GM12878 (cell line): ENCODE measurements at regions not wholly inside any gene's neighbourhood (a gene's known extent, or its start where the extent isn't known, plus 50 kb on each side); places are given as distances from the start of the nearest gene placed in this dataset.

Experiments
- ATAC-seq: fragments of 200-7000 bp; cut with Tn5 transposase; 3 replicates; pipeline ENCODE4 v1.9.1; 2020; ENCODE audit warnings: mild to moderate bottlenecking, moderate library complexity
- BruUV-seq: library from RNA; stranded (reverse); fragments of 400-500 nt; replicated peaks from 2 replicates; lab custom pipeline; 2021; lab: Mats Ljungman, UMichigan
- CTCF ChIA-PET: fragments of 300-600 bp; sonication (Branson Sonifier 250); formaldehyde crosslinking; extraction: SDS; loops from one replicate; lab custom pipeline; 2021; ENCODE audit warnings: inconsistent platforms; lab: Yijun Ruan, JAX
- POLR2A ChIA-PET: fragments of 350-600 bp; formaldehyde crosslinking; extraction: SDS; loops from one replicate; lab custom pipeline; 2021; ENCODE audit warnings: inconsistent platforms; lab: Charles Lee
- RAD21 ChIA-PET: fragments of 300-600 bp; sonication (Branson Sonifier 250); formaldehyde crosslinking; loops from one replicate; lab custom pipeline; 2023; ENCODE audit warnings: antibody characterized with exemption; ENCODE audit not compliant: unreplicated experiment; lab: Charles Lee
- SMC1A ChIA-PET: fragments of 300-600 bp; sonication (Branson Sonifier 250); formaldehyde crosslinking; loops from one replicate; lab custom pipeline; 2023; ENCODE audit not compliant: unreplicated experiment, uncharacterized antibody; lab: Charles Lee
- DNase-seq: peaks from one replicate; pipeline ENCODE4 v3.0.0-alpha.2; 2011; ENCODE audit warnings: low read depth, low spot score
- FAIRE-seq: peaks from 3 replicates; lab custom pipeline; 2011; peaks lifted over from hg19 to GRCh38; lab: Jason Lieb, UNC
- H2AFZ ChIP-seq: 2 replicates; pipeline ENCODE4 v1.6.0; 2011; ENCODE audit warnings: low read depth, low read length, control low read depth; ENCODE audit not compliant: control insufficient read depth
- H3K27ac ChIP-seq: 2 replicates; pipeline ENCODE4 v1.5.1; 2011; ENCODE audit warnings: control low read depth; ENCODE audit not compliant: control insufficient read depth, insufficient read depth
- H3K27me3 ChIP-seq, 2 experiments: replicated peaks in 1 of 2; 2 replicates each; pipeline versions ENCODE4 v1.6.0 to v1.6.1; 2011; ENCODE audit warnings: low read length in 1 of 2; ENCODE audit not compliant: control insufficient read depth in 2 of 2, insufficient read depth in 2 of 2
- H3K36me3 ChIP-seq, 2 experiments: 2 replicates each; pipeline ENCODE4 v1.5.1; 2011; ENCODE audit warnings: low read length in 1 of 2; ENCODE audit not compliant: control insufficient read depth in 2 of 2, insufficient read depth in 2 of 2
- H3K4me1 ChIP-seq: 2 replicates; pipeline ENCODE4 v1.6.1; 2011; ENCODE audit warnings: mild to moderate bottlenecking, low read length, moderate library complexity, mixed read lengths; ENCODE audit not compliant: control insufficient read depth, insufficient read depth
- H3K4me2 ChIP-seq: 2 replicates; pipeline ENCODE4 v1.6.0; 2011; ENCODE audit warnings: control low read depth; ENCODE audit not compliant: control insufficient read depth, insufficient read depth
- H3K4me3 ChIP-seq: fragments of 200-600 bp; sonication (generic); 2 replicates; pipeline ENCODE4 v1.5.1; 2016
- H3K79me2 ChIP-seq: 2 replicates; pipeline ENCODE4 v1.6.0; 2011; ENCODE audit warnings: low read length; ENCODE audit not compliant: control insufficient read depth, insufficient read depth
- H3K9ac ChIP-seq: 2 replicates; pipeline ENCODE4 v1.8.0; 2011; ENCODE audit warnings: low read length, control low read depth, mixed read lengths; ENCODE audit not compliant: control insufficient read depth, insufficient read depth
- H3K9me3 ChIP-seq: replicated peaks from 3 replicates; pipeline ENCODE4 v1.5.1; 2011; ENCODE audit warnings: mild to moderate bottlenecking, low read length; ENCODE audit not compliant: control insufficient read depth, insufficient read depth
- H4K20me1 ChIP-seq: 2 replicates; pipeline ENCODE4 v1.6.0; 2011; ENCODE audit not compliant: control insufficient read depth, insufficient read depth
- PML ChIP-seq: IDR thresholded peaks from 2 replicates; pipeline ENCODE4 v1.6.1; 2012; ENCODE audit warnings: low read length, inconsistent platforms
- SMAD5 ChIP-seq: IDR thresholded peaks from 2 replicates; pipeline ENCODE4 v1.6.1; 2016; ENCODE audit warnings: antibody characterized with exemption, low read depth
- SREBF2 ChIP-seq: IDR thresholded peaks from 2 replicates; pipeline ENCODE4 v1.6.1; 2012; ENCODE audit warnings: mild to moderate bottlenecking, low read length
- TARDBP ChIP-seq: IDR thresholded peaks from 2 replicates; pipeline ENCODE4 v1.6.1; 2016; ENCODE audit warnings: borderline replicate concordance
- ZBED1 ChIP-seq: IDR thresholded peaks from 2 replicates; pipeline ENCODE4 v1.6.1; 2016; ENCODE audit warnings: borderline replicate concordance
- WGBS: methylation state at CpG from one replicate; pipeline ENCODE4 v1.1.6; 2016; ENCODE audit warnings: low lambda C conversion rate; ENCODE audit not compliant: insufficient replicate concordance, insufficient coverage; ENCODE audit errors: missing lambda C conversion rate; 5-methylcytosine and 5-hydroxymethylcytosine counted together
- in situ Hi-C: fragments of 300-500 bp; cut with MboI; formaldehyde crosslinking; loops from 9 replicates; pipeline ENCODE4 v1.14.3; 2018; ENCODE audit warnings: mixed read lengths
- intact Hi-C: fragments of 100-400 bp; cut with micrococcal nuclease; formaldehyde crosslinking; loops from one replicate; pipeline ENCODE4 v1.14.2; 2022; ENCODE audit not compliant: unreplicated experiment
- TF ChIP-seq, protein P1 (sequence below), 3 experiments: IDR thresholded peaks in 2 of 3; conservative IDR thresholded peaks in 1 of 3; 2 replicates each; pipeline ENCODE4 v1.5.1; 2011; ENCODE audit warnings: low read depth in 3 of 3, low read length in 3 of 3, mild to moderate bottlenecking in 3 of 3, control low read depth in 2 of 3, moderate library complexity in 2 of 3, inconsistent platforms in 1 of 3, mixed read lengths in 1 of 3; ENCODE audit not compliant: control insufficient read depth in 2 of 3, insufficient read depth in 1 of 3; ENCODE audit errors: extremely low read depth in 1 of 3
- TF ChIP-seq, protein P2 (sequence below): fragments of 450-650 bp; IDR thresholded peaks from 2 replicates; pipeline ENCODE4 v1.6.1; 2016; ENCODE audit warnings: mild to moderate bottlenecking

DNA sequence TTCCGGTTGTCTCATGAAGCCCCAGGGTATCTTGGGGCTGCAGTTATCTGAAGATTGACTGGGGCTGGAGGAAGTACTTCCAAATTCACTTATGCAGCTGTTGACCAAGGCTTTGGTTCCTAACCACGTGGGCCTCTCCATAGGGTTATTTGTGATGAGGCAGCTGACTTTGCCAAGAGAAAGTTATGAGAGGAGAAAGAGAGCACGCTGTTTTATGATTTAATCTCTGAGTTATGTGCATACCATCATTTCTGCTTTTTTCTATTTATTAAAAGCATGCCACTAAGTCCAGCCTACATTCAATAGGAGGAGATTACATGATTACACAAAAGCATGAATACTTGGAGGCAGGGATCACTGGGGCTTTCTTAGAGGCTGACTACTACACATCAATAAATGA, 215.5 kb downstream of the NHLRC3 start:
- no peak for TF ChIP-seq TARDBP
- TF ChIP-seq PML: no peak
- no peak for TF ChIP-seq SREBF2
- TF ChIP-seq SMAD5: no peak
- no peak for TF ChIP-seq ZBED1
- TF ChIP-seq, protein P1, sequence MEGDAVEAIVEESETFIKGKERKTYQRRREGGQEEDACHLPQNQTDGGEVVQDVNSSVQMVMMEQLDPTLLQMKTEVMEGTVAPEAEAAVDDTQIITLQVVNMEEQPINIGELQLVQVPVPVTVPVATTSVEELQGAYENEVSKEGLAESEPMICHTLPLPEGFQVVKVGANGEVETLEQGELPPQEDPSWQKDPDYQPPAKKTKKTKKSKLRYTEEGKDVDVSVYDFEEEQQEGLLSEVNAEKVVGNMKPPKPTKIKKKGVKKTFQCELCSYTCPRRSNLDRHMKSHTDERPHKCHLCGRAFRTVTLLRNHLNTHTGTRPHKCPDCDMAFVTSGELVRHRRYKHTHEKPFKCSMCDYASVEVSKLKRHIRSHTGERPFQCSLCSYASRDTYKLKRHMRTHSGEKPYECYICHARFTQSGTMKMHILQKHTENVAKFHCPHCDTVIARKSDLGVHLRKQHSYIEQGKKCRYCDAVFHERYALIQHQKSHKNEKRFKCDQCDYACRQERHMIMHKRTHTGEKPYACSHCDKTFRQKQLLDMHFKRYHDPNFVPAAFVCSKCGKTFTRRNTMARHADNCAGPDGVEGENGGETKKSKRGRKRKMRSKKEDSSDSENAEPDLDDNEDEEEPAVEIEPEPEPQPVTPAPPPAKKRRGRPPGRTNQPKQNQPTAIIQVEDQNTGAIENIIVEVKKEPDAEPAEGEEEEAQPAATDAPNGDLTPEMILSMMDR (IDR thresholded peaks at IDR 0.05 in 2 of 3, conservative IDR thresholded peaks at IDR 0.05 in 1 of 3; ENCODE audit: control insufficient read depth in 2 of 3, extremely low read depth in 1 of 3, insufficient read depth in 1 of 3, low read depth in 3 of 3, low read length in 3 of 3): no peak
- TF ChIP-seq, protein P2, sequence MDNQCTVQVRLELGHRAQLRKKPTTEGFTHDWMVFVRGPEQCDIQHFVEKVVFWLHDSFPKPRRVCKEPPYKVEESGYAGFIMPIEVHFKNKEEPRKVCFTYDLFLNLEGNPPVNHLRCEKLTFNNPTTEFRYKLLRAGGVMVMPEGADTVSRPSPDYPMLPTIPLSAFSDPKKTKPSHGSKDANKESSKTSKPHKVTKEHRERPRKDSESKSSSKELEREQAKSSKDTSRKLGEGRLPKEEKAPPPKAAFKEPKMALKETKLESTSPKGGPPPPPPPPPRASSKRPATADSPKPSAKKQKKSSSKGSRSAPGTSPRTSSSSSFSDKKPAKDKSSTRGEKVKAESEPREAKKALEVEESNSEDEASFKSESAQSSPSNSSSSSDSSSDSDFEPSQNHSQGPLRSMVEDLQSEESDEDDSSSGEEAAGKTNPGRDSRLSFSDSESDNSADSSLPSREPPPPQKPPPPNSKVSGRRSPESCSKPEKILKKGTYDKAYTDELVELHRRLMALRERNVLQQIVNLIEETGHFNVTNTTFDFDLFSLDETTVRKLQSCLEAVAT: no peak
- H3K27me3 ChIP-seq: no peaks in the 10 kb centered on the region
- no peak overlapping the region for H2AFZ ChIP-seq
- ATAC-seq (no peak), FAIRE-seq (no peak), DNase-seq (no peak)
- WGBS: 3% methylated on average over 3 of the region's 3 CpGs
- H3K9ac ChIP-seq: no peak overlapping the region
- in situ Hi-C loops (no loop called here), intact Hi-C loops (no loop called here)
- ChIA-PET SMC1A (interaction anchor here (1.3 to 2.8 kb wide), 3 partner anchors 8 to 358 kb away, joined by 3 to 11 read pairs (median 4); no protein-coding TSS in a partner anchor), CTCF (interaction anchor here (0.5 to 2.6 kb wide), 4 partner anchors 8 to 363 kb away, joined by 3 to 13 read pairs (median 6); no protein-coding TSS in a partner anchor), RAD21 (no interaction called here), POLR2A (no interaction called here)
- H3K4me1 ChIP-seq: no peaks in the 10 kb centered on the region
- no peak overlapping the region for H3K27ac ChIP-seq
- no peak overlapping the region for H3K4me3 ChIP-seq
- no peaks in the 10 kb centered on the region for H4K20me1 ChIP-seq
- no peaks in the 10 kb centered on the region for H3K36me3 ChIP-seq
- no peaks in the 10 kb centered on the region for H3K79me2 ChIP-seq
- H3K9me3 ChIP-seq: no peaks in the 10 kb centered on the region
- H3K4me2 ChIP-seq: no peak overlapping the region
- BruUV-seq: no TSS peak
